ENCODE measurements at regions not wholly inside any gene's neighbourhood (a gene's known extent, or its start where the extent isn't known, plus 50 kb on each side); places are given as distances from the start of the nearest gene placed in this dataset.

- Histone ChIP-seq H3F3A (ENCODE audit: insufficient read depth, low read length) (no peaks in the 10 kb centered on the region), H3K9me2 (ENCODE audit: low read depth, low read length) (no peaks in the 10 kb centered on the region), H3K4me1 (ENCODE audit: insufficient read depth, low read length, severe bottlenecking) (no peaks in the 10 kb centered on the region), H3K4me2 (ENCODE audit: low read length) (no peak overlapping the region), H3K27ac (ENCODE audit: low read depth, low read length, poor library complexity, severe bottlenecking) (no peak overlapping the region), H3K79me2 (ENCODE audit: insufficient read depth, low read length) (no peaks in the 10 kb centered on the region), H2AFZ (ENCODE audit: low read length) (no peak overlapping the region), H4K20me1 (ENCODE audit: insufficient read depth, low read length) (no peaks in the 10 kb centered on the region), H3K9me3 (ENCODE audit: low read length) (no peaks in the 10 kb centered on the region), H3K27me3 (ENCODE audit: insufficient read depth, low read length) (no peaks in the 10 kb centered on the region), H3K4me3 (ENCODE audit: low read depth, low read length, poor library complexity, severe bottlenecking) (no peak overlapping the region), H3K9ac (ENCODE audit: low read length) (no peak overlapping the region), H3K36me3 (ENCODE audit: insufficient read depth, low read length) (no peaks in the 10 kb centered on the region)
- no peak for TF ChIP-seq EZH2 (IDR thresholded peaks at IDR 0.05; ENCODE audit: borderline replicate concordance, low read length)
- TF ChIP-seq CTCF (IDR thresholded peaks at IDR 0.05; ENCODE audit: low read length) = no peak
These were observed 492.4 kb upstream of the KLF4 start for GRCh38 chr9:107982001-107982400.

GRCh38 chr9:107980984-107981383 is 491.4 kb upstream of the KLF4 start:
- no peaks in the 10 kb centered on the region for H3K36me3 ChIP-seq (ENCODE audit: insufficient read depth, low read length)
- no peaks in the 10 kb centered on the region for H3F3A ChIP-seq (ENCODE audit: insufficient read depth, low read length)
- no peak overlapping the region for H3K4me3 ChIP-seq (ENCODE audit: low read depth, low read length, poor library complexity, severe bottlenecking)
- no peak overlapping the region for H3K27ac ChIP-seq (ENCODE audit: low read depth, low read length, poor library complexity, severe bottlenecking)
- H3K27me3 ChIP-seq (ENCODE audit: insufficient read depth, low read length) = no peaks in the 10 kb centered on the region
- no peak for TF ChIP-seq EZH2 (IDR thresholded peaks at IDR 0.05; ENCODE audit: borderline replicate concordance, low read length)
- TF ChIP-seq CTCF (IDR thresholded peaks at IDR 0.05; ENCODE audit: low read length) = no peak
- no peaks in the 10 kb centered on the region for H3K9me2 ChIP-seq (ENCODE audit: low read depth, low read length)
- no peaks in the 10 kb centered on the region for H3K4me1 ChIP-seq (ENCODE audit: insufficient read depth, low read length, severe bottlenecking)
- H3K9me3 ChIP-seq (ENCODE audit: low read length) = no peaks in the 10 kb centered on the region
- H3K9ac ChIP-seq (ENCODE audit: low read length) = no peak overlapping the region
- H3K4me2 ChIP-seq (ENCODE audit: low read length) = no peak overlapping the region
- no peak overlapping the region for H2AFZ ChIP-seq (ENCODE audit: low read length)
- no peaks in the 10 kb centered on the region for H4K20me1 ChIP-seq (ENCODE audit: insufficient read depth, low read length)
- H3K79me2 ChIP-seq (ENCODE audit: insufficient read depth, low read length) = no peaks in the 10 kb centered on the region

DNA sequence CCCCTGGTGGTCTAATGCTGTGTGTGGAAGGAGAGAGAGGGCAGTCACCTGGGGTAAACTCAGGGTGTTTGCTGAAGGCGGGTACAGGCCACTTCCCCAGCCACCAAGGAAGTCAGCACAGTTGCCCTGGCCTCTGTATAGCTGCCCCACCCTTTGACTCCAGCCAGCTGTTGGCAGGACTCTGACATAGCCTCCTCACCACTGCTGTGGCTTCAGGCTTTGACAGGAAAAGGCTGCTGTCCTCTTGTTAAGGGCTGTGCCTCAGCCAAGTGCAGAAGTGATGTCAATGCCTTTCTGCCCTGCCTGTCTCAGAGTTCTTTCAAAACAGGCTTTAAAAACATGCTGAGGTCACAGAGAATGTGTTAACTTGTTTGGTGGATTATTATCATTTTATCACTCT is 487.2 kb upstream of the KLF4 start:
- Histone ChIP-seq H3F3A (ENCODE audit: insufficient read depth, low read length) (no peaks in the 10 kb centered on the region), H3K79me2 (ENCODE audit: insufficient read depth, low read length) (no peaks in the 10 kb centered on the region), H3K9me3 (ENCODE audit: low read length) (no peaks in the 10 kb centered on the region), H3K9ac (ENCODE audit: low read length) (no peak overlapping the region), H3K4me2 (ENCODE audit: low read length) (no peak overlapping the region), H4K20me1 (ENCODE audit: insufficient read depth, low read length) (no peaks in the 10 kb centered on the region), H3K4me1 (ENCODE audit: insufficient read depth, low read length, severe bottlenecking) (no peaks in the 10 kb centered on the region), H3K27me3 (ENCODE audit: insufficient read depth, low read length) (no peaks in the 10 kb centered on the region), H3K9me2 (ENCODE audit: low read depth, low read length) (no peaks in the 10 kb centered on the region), H3K36me3 (ENCODE audit: insufficient read depth, low read length) (no peaks in the 10 kb centered on the region), H2AFZ (ENCODE audit: low read length) (no peak overlapping the region), H3K4me3 (ENCODE audit: low read depth, low read length, poor library complexity, severe bottlenecking) (no peak overlapping the region), H3K27ac (ENCODE audit: low read depth, low read length, poor library complexity, severe bottlenecking) (no peak overlapping the region)
- TF ChIP-seq EZH2 (IDR thresholded peaks at IDR 0.05; ENCODE audit: borderline replicate concordance, low read length) (no peak), CTCF (IDR thresholded peaks at IDR 0.05; ENCODE audit: low read length) (no peak)

All from OCI-LY1 (cell line).